Heart right ventricle (tissue), 16 donors: ENCODE measurements at regions not wholly inside any gene's neighbourhood (a gene's known extent, or its start where the extent isn't known, plus 50 kb on each side); places are given as distances from the start of the nearest gene placed in this dataset.

ENCODE experiments used
- ATAC-seq, 8 donors: fragments of 200-7000 bp; cut with Tn5 transposase; one replicate each; pipeline ENCODE4 v1.9.1; 2020; ENCODE audit warnings: mild to moderate bottlenecking in 8 of 8, moderate library complexity in 8 of 8, moderate number of reproducible peaks in 1 of 8
- DNase-seq, 2 donors: peaks; one replicate each; pipeline ENCODE4 v3.0.0-alpha.2; 2020
- H3K27ac ChIP-seq, 10 donors: fragments of 200-600 bp; sonication (generic) in 2 of 10; one replicate each; pipeline versions ENCODE4 v1.5.0 to v1.8.0; 2020 to 2022; ENCODE audit warnings: mild to moderate bottlenecking in 3 of 10
- H3K27me3 ChIP-seq, 7 donors: fragments of 200-600 bp; one replicate each; pipeline ENCODE4 v1.8.0; 2021 to 2022; ENCODE audit warnings: mild to moderate bottlenecking in 2 of 7
- H3K36me3 ChIP-seq, 9 donors: fragments of 200-600 bp; sonication (generic) in 1 of 9; one replicate each; pipeline versions ENCODE4 v1.5.0 to v1.8.0; 2020 to 2022; ENCODE audit warnings: mild to moderate bottlenecking in 2 of 9
- H3K4me1 ChIP-seq, 9 donors: fragments of 200-600 bp; sonication (generic) in 1 of 9; one replicate each; pipeline versions ENCODE4 v1.5.0 to v1.8.0; 2020 to 2022; ENCODE audit warnings: mild to moderate bottlenecking in 4 of 9
- H3K4me3 ChIP-seq, 10 donors: fragments of 200-600 bp; sonication (generic) in 2 of 10; one replicate each; pipeline versions ENCODE4 v1.5.0 to v1.8.0; 2020 to 2022; ENCODE audit warnings: mild to moderate bottlenecking in 7 of 10, moderate library complexity in 2 of 10
- H3K9me3 ChIP-seq, 11 donors: fragments of 200-600 bp in 10 of 11; sonication (generic) in 2 of 11; one replicate each; pipeline versions ENCODE4 v1.5.0 to v1.8.0; 2013 to 2022; ENCODE audit warnings: mild to moderate bottlenecking in 2 of 11, control low read depth in 1 of 11, moderate library complexity in 1 of 11
- WGBS, 2 donors: extraction: QIAGEN DNeasy Blood & Tissue Kit; methylation state at CpG; one replicate each; pipeline ENCODE4 v1.1.7; 2013; ENCODE audit warnings: inconsistent platforms in 1 of 2; 5-methylcytosine and 5-hydroxymethylcytosine counted together
- intact Hi-C, 10 donors: fragments of 100-400 bp; cut with DNase I; formaldehyde crosslinking; loops; one replicate each; pipeline versions ENCODE4 v1.11.1 to v1.14.2; 2022
- TF ChIP-seq, protein P1 (sequence below), 9 donors: fragments of 200-600 bp; sonication (generic) in 2 of 9; IDR thresholded peaks; one replicate each; pipeline versions ENCODE4 v1.5.0 to v1.8.0; 2021 to 2022; ENCODE audit warnings: antibody characterized with exemption in 9 of 9, mild to moderate bottlenecking in 5 of 9, moderate library complexity in 1 of 9
- donor health status: Arrhythmogenic right ventricular cardiomyopathy.
- donor health status: ischemic (EF 13 %, LVEDD 7.1; RV severe dilation, severe dysfunction).
- donor health status: healthy with polysubstance abuse.
- donor health status: DM: no; HTN: yes; CAD: no.
- donor health status: DM: no; HTN: no; CAD: no.
- donor health status: ischemic (EF 25% LVEDD 6.9; RV normal size, moderate dysfunction).
- donor health status: ischemic (EF 25% LVEDD 5.7; RV mildly dilated, moderate dysfunction).
- donor health status: healthy.
- donor health status: DM: yes; HTN: yes; CAD: no.
- donor health status: Ischemic cardiomyopathy.
- donor health status: ischemic (EF 35%, LVEDD 5.7; RV mildly dilated, moderate dysfunction).
- donor health status: nonischemic (EF 11% LVEDD 7.7; RV severe dilation, severe dysfunction).
- donor health status: DM: yes; HTN: yes; CAD: no.
- donor health status: PGD.
- donor health status: ischemic (EF 29% LVEDD 5.4; RV normal size, mild dysfunction).
- donor health status: nonischemic (EF 23%, LVEDD 6.1; RV moderate dilation, normal function).

DNA sequence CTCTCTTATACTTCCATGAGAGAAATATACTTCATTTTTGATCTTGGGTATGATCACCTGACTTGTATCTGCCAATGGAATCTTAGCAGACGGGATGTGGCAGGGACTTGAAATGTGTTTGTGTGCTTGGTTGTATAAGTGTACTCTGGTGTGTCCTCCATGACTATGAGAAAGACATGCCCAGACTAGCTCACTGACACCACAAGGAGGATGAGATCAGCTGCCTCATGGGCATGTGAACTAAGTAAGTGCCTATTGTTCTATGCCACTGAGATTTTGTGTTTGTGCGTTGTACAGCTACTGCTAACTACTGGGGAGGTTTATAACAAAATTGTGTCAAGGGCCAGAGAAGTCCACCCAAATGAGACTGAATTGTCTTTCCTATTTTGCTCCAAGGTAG, 402.2 kb upstream of the SALL1 start:
- Histone ChIP-seq H3K27ac (no peak overlapping the region), H3K4me1 (no peaks in the 10 kb centered on the region), H3K9me3 (no peaks in the 10 kb centered on the region), H3K27me3 (no peaks in the 10 kb centered on the region), H3K36me3 (no peaks in the 10 kb centered on the region), H3K4me3 (no peak overlapping the region)
- TF ChIP-seq, protein P1, sequence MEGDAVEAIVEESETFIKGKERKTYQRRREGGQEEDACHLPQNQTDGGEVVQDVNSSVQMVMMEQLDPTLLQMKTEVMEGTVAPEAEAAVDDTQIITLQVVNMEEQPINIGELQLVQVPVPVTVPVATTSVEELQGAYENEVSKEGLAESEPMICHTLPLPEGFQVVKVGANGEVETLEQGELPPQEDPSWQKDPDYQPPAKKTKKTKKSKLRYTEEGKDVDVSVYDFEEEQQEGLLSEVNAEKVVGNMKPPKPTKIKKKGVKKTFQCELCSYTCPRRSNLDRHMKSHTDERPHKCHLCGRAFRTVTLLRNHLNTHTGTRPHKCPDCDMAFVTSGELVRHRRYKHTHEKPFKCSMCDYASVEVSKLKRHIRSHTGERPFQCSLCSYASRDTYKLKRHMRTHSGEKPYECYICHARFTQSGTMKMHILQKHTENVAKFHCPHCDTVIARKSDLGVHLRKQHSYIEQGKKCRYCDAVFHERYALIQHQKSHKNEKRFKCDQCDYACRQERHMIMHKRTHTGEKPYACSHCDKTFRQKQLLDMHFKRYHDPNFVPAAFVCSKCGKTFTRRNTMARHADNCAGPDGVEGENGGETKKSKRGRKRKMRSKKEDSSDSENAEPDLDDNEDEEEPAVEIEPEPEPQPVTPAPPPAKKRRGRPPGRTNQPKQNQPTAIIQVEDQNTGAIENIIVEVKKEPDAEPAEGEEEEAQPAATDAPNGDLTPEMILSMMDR (IDR thresholded peaks at IDR 0.05), result no peak
- intact Hi-C loops, result no loop called here
- no peak for DNase-seq
- 89 to 92% methylated on average over 2 of the region's 2 CpGs for WGBS, 2 donors
- no peak for ATAC-seq

DNA sequence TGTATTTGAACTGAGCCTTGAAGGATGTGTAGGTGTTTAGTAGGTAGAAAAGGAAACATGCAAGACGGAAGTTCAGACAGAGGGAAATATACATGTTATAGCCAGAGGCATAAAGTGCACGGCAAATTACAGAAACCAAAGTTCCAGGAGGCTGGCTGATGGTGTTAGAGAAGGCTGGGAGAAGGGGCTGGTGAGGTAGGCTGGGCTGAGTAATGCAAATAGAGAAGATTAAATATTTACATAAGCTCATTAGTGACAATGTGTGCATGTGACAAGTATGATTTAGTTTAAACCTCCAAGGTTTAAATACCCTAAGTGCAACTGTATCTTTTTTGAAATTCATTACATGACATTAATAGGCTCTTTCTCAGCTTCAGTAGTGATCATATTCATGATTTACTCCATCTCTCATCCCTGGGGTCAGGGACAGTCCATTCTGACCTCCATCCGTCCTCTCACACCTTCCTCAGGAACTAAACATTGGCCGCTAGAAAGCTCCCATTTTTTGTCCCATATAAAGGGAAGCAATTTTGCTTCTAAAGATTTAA, 399.8 kb upstream of the SALL1 start:
- ATAC-seq, result no peak
- H3K9me3 ChIP-seq, result peaks cover 0 to 5% (median 0%) of the 10 kb centered on the region in 11 donors
- TF ChIP-seq, protein P1 (IDR thresholded peaks at IDR 0.05), result no peak
- DNase-seq, result no peak
- 66% methylated on average over 4 of the region's 4 CpGs for WGBS, 2 donors
- no peaks in the 10 kb centered on the region for H3K36me3 ChIP-seq
- H3K4me3 ChIP-seq, result no peak overlapping the region
- intact Hi-C loops, result no loop called here
- no peak overlapping the region for H3K27ac ChIP-seq
- H3K4me1 ChIP-seq, result no peaks in the 10 kb centered on the region
- peaks cover 0 to 6% (median 0%) of the 10 kb centered on the region in 7 donors for H3K27me3 ChIP-seq

DNA sequence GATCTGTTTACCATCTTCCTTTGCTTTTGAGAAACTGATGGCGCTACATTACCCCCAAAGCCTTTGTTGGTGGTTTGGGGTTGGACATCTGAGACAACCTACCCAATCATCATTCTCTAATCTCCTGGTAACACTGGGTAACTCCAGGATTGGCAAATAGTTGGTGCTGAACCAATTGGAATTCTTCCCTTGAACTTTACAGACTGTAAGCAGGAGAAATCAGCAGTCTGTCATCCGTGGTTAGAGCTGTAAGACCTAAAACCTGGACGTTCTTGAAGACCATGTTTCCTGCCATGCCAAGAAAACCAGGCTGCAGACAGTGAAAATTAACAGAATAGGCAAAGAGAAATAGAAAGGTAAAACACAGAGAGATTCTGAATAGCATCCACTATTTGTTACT, 398.8 kb upstream of the SALL1 start:
- Histone ChIP-seq H3K4me3 (no peak overlapping the region), H3K9me3 (peaks cover 0 to 5% (median 0%) of the 10 kb centered on the region in 11 donors), H3K4me1 (no peaks in the 10 kb centered on the region), H3K27me3 (peaks cover 0 to 6% (median 0%) of the 10 kb centered on the region in 7 donors), H3K36me3 (no peaks in the 10 kb centered on the region), H3K27ac (no peak overlapping the region)
- WGBS, 2 donors, result 62% methylated on average over 3 of the region's 3 CpGs
- intact Hi-C loops, result no loop called here
- ATAC-seq (no peak), DNase-seq (no peak)
- TF ChIP-seq, protein P1 (IDR thresholded peaks at IDR 0.05), result no peak

DNA sequence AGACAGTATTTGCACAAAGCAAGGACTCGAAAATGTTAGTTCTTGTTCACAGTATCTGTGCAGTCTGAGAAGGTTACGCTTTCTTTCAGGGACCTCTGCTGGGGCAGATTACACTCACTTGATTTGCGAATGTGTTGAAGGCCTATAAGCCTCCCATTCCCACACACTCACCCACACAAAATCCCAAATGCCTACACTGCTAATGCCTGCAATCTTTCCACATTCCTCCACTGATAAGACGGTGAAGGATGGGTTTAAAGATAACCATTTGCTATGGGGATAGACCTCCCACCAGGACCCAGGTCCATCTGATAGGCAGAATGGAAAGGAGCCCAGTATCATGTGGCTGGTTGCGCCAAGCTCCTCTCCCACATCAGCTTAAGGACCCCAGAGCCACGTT, 394.9 kb upstream of the SALL1 start:
- H3K4me3 ChIP-seq, result no peak overlapping the region
- H3K9me3 ChIP-seq, result peaks cover 0 to 5% (median 0%) of the 10 kb centered on the region in 11 donors
- ATAC-seq, result no peak
- TF ChIP-seq, protein P1 (IDR thresholded peaks at IDR 0.05), result no peak
- no peaks in the 10 kb centered on the region for H3K4me1 ChIP-seq
- intact Hi-C loops, result no loop called here
- no peaks in the 10 kb centered on the region for H3K36me3 ChIP-seq
- peaks cover 0 to 6% (median 0%) of the 10 kb centered on the region in 7 donors for H3K27me3 ChIP-seq
- 40 to 45% methylated on average over 6 of the region's 6 CpGs for WGBS, 2 donors
- no peak overlapping the region for H3K27ac ChIP-seq
- DNase-seq, result no peak
